IMR-90 (cell line): ENCODE measurements at regions not wholly inside any gene's neighbourhood (a gene's known extent, or its start where the extent isn't known, plus 50 kb on each side); places are given as distances from the start of the nearest gene placed in this dataset.

Source experiments
- ATAC-seq: fragments of 200-7000 bp; cut with Tn5 transposase; 2 replicates; pipeline ENCODE4 v1.9.1; 2020; ENCODE audit warnings: low read depth, mild to moderate bottlenecking, moderate library complexity
- BruUV-seq: library from RNA; stranded (reverse); fragments of 400-500 nt; replicated peaks from 2 replicates; lab custom pipeline; 2021; lab: Mats Ljungman, UMichigan
- CTCF ChIA-PET: fragments of 300-600 bp; formaldehyde crosslinking; extraction: SDS; loops from one replicate; lab custom pipeline; 2021; ENCODE audit warnings: antibody characterized with exemption; lab: Yijun Ruan, JAX
- POLR2A ChIA-PET: fragments of 300-600 bp; sonication (Branson Sonifier 250); formaldehyde crosslinking; loops from one replicate; lab custom pipeline; 2022; ENCODE audit warnings: antibody characterized with exemption; ENCODE audit not compliant: unreplicated experiment; lab: Charles Lee
- DNase-seq: peaks from one replicate; pipeline ENCODE4 v3.0.0; 2013
- H2AFZ ChIP-seq: replicated peaks from 2 replicates; pipeline ENCODE3; 2013; ENCODE audit warnings: low read length, mild to moderate bottlenecking; ENCODE audit not compliant: poor library complexity
- H2AK5ac ChIP-seq: 2 replicates; pipeline ENCODE4 v1.6.1; 2013; ENCODE audit warnings: low read depth, low read length, inconsistent platforms
- H2AK9ac ChIP-seq: replicated peaks from 2 replicates; pipeline ENCODE3; 2013; ENCODE audit warnings: mild to moderate bottlenecking, low read depth, low read length, moderate library complexity; ENCODE audit not compliant: poor library complexity
- H2BK120ac ChIP-seq: 2 replicates; pipeline ENCODE4 v1.6.1; 2013; ENCODE audit warnings: low read depth, low read length, inconsistent platforms
- H2BK15ac ChIP-seq: 3 replicates; pipeline ENCODE4 v1.6.1; 2013; ENCODE audit warnings: low read depth, low read length, inconsistent platforms
- H2BK20ac ChIP-seq: 2 replicates; pipeline ENCODE4 v1.6.1; 2013; ENCODE audit warnings: low read depth, mild to moderate bottlenecking, inconsistent platforms, low read length, moderate library complexity
- H2BK5ac ChIP-seq: 2 replicates; pipeline ENCODE4 v1.6.1; 2013; ENCODE audit warnings: mild to moderate bottlenecking, low read depth, low read length, inconsistent platforms; ENCODE audit not compliant: poor library complexity, severe bottlenecking
- H3K14ac ChIP-seq: replicated peaks from 2 replicates; pipeline ENCODE4 v1.6.1; 2013; ENCODE audit warnings: low read depth, low read length, inconsistent platforms
- H3K18ac ChIP-seq: 2 replicates; pipeline ENCODE4 v1.6.1; 2013; ENCODE audit warnings: low read depth, low read length, control low read depth
- H3K23ac ChIP-seq: 2 replicates; pipeline ENCODE4 v1.6.1; 2013; ENCODE audit warnings: low read depth, low read length, inconsistent platforms
- H3K27ac ChIP-seq: 2 replicates; pipeline ENCODE4 v1.5.1; 2013; ENCODE audit warnings: mild to moderate bottlenecking, control low read depth, low read length; ENCODE audit not compliant: insufficient read depth
- H3K27me3 ChIP-seq: 2 replicates; pipeline ENCODE4 v1.6.1; 2013; ENCODE audit warnings: low read length; ENCODE audit not compliant: control insufficient read depth, insufficient read depth
- H3K36me3 ChIP-seq: 2 replicates; pipeline ENCODE4 v1.6.1; 2013; ENCODE audit warnings: low read length, mixed read lengths; ENCODE audit not compliant: control insufficient read depth, insufficient read depth
- H3K4ac ChIP-seq: 2 replicates; pipeline ENCODE4 v1.6.1; 2013; ENCODE audit warnings: low read depth, low read length, inconsistent platforms
- H3K4me1 ChIP-seq: 2 replicates; pipeline ENCODE4 v1.6.1; 2013; ENCODE audit warnings: low read length, mixed read lengths; ENCODE audit not compliant: control insufficient read depth, insufficient read depth
- H3K4me2 ChIP-seq: 2 replicates; pipeline ENCODE4 v1.6.1; 2013; ENCODE audit warnings: low read depth, mild to moderate bottlenecking, control low read depth, low read length, moderate library complexity
- H3K4me3 ChIP-seq: 2 replicates; pipeline ENCODE4 v1.5.1; 2013; ENCODE audit warnings: low read depth, mild to moderate bottlenecking, control low read depth, low read length, moderate library complexity; ENCODE audit not compliant: insufficient read depth
- H3K56ac ChIP-seq: 2 replicates; pipeline ENCODE4 v1.6.1; 2013; ENCODE audit warnings: low read length, inconsistent platforms; ENCODE audit not compliant: insufficient read depth; ENCODE audit errors: extremely low read depth
- H3K79me1 ChIP-seq, 2 experiments: 2 replicates each; pipeline ENCODE4 v1.6.1; 2013; ENCODE audit warnings: low read length in 2 of 2, inconsistent platforms in 1 of 2, low read depth in 1 of 2
- H3K9ac ChIP-seq: 2 replicates; pipeline ENCODE4 v1.6.1; 2013; ENCODE audit warnings: low read depth, low read length, control low read depth
- H3K9me1 ChIP-seq: 2 replicates; pipeline ENCODE4 v1.6.1; 2013; ENCODE audit warnings: low read length, inconsistent platforms; ENCODE audit not compliant: insufficient read depth
- H3K9me3 ChIP-seq: 2 replicates; pipeline ENCODE4 v1.6.1; 2013; ENCODE audit warnings: low read length; ENCODE audit not compliant: control insufficient read depth, insufficient read depth
- H4K20me1 ChIP-seq: 2 replicates; pipeline ENCODE4 v1.6.1; 2013; ENCODE audit warnings: low read length, inconsistent platforms; ENCODE audit not compliant: insufficient read depth
- H4K5ac ChIP-seq: 2 replicates; pipeline ENCODE4 v1.6.1; 2013; ENCODE audit warnings: mild to moderate bottlenecking, low read depth, low read length, control low read depth
- H4K8ac ChIP-seq, 2 experiments: 2 replicates each; pipeline ENCODE4 v1.6.1; 2013; ENCODE audit warnings: low read depth in 2 of 2, low read length in 2 of 2, control low read depth in 1 of 2, inconsistent platforms in 1 of 2
- H4K91ac ChIP-seq: 2 replicates; pipeline ENCODE4 v1.6.1; 2013; ENCODE audit warnings: low read depth, low read length, inconsistent platforms; ENCODE audit not compliant: insufficient read depth
- BHLHE40 ChIP-seq: fragments of 150-350 bp; IDR thresholded peaks from 2 replicates; pipeline ENCODE4 v1.6.1; 2016; ENCODE audit warnings: mild to moderate bottlenecking, low read depth, low read length
- CEBPB ChIP-seq: IDR thresholded peaks from 2 replicates; pipeline ENCODE4 v1.6.1; 2012; ENCODE audit warnings: low read depth, low read length, improper control_type of control experiment
- CHD1 ChIP-seq: IDR thresholded peaks from 2 replicates; pipeline ENCODE4 v1.6.1; 2012; ENCODE audit warnings: low read depth, low read length, improper control_type of control experiment
- ELK1 ChIP-seq: fragments of 150-350 bp; IDR thresholded peaks from 2 replicates; pipeline ENCODE4 v1.6.1; 2016; ENCODE audit warnings: low read depth, mild to moderate bottlenecking, low read length, moderate library complexity, borderline replicate concordance
- FOS ChIP-seq: fragments of 150-350 bp; IDR thresholded peaks from 2 replicates; pipeline ENCODE4 v1.6.1; 2016; ENCODE audit warnings: low read depth, low read length
- MAFK ChIP-seq: IDR thresholded peaks from 2 replicates; pipeline ENCODE4 v1.6.1; 2012; ENCODE audit warnings: low read depth, low read length, improper control_type of control experiment
- MAZ ChIP-seq: IDR thresholded peaks from 2 replicates; pipeline ENCODE4 v1.6.1; 2012; ENCODE audit warnings: low read depth, mild to moderate bottlenecking, low read length, improper control_type of control experiment, moderate library complexity, borderline replicate concordance
- MXI1 ChIP-seq: IDR thresholded peaks from 2 replicates; pipeline ENCODE4 v1.6.1; 2012; ENCODE audit warnings: low read depth, mild to moderate bottlenecking, low read length, moderate library complexity, borderline replicate concordance
- NFE2L2 ChIP-seq: fragments of 150-350 bp; IDR thresholded peaks from 2 replicates; pipeline ENCODE4 v1.6.1; 2016; ENCODE audit warnings: low read depth, mild to moderate bottlenecking, low read length
- POLR2A ChIP-seq: IDR thresholded peaks from 2 replicates; pipeline ENCODE4 v1.6.1; 2012; ENCODE audit warnings: mild to moderate bottlenecking, low read depth, low read length
- RAD21 ChIP-seq: IDR thresholded peaks from 2 replicates; pipeline ENCODE4 v1.6.1; 2012; ENCODE audit warnings: low read length, improper control_type of control experiment
- RCOR1 ChIP-seq: IDR thresholded peaks from 2 replicates; pipeline ENCODE4 v1.6.1; 2012; ENCODE audit warnings: mild to moderate bottlenecking, low read length, improper control_type of control experiment; ENCODE audit not compliant: insufficient replicate concordance
- RFX5 ChIP-seq: IDR thresholded peaks from 2 replicates; pipeline ENCODE4 v1.8.0; 2012; ENCODE audit warnings: low read depth, mild to moderate bottlenecking, low read length, moderate library complexity
- USF2 ChIP-seq: fragments of 150-350 bp; IDR thresholded peaks from 2 replicates; pipeline ENCODE4 v1.6.1; 2017; ENCODE audit warnings: mild to moderate bottlenecking, antibody characterized with exemption, low read length, low read depth
- WGBS, 2 experiments: methylation state at CpG; one replicate each; pipeline versions ENCODE4 v1.1.5 to v1.1.7; 2013; ENCODE audit warnings: missing lambda C conversion rate in 2 of 2; ENCODE audit not compliant: insufficient read length in 1 of 2; ENCODE audit errors: extremely low coverage in 2 of 2; 5-methylcytosine and 5-hydroxymethylcytosine counted together
- dilution Hi-C: fragments of 300-500 bp; cut with HindIII; formaldehyde crosslinking; loops from one replicate; pipeline ENCODE4 v1.14.3; 2018; ENCODE audit warnings: low sequenced_read_pairs; ENCODE audit not compliant: unreplicated experiment
- in situ Hi-C: fragments of 300-500 bp; cut with MboI; formaldehyde crosslinking; loops from 3 replicates; pipeline ENCODE4 v1.14.3; 2019; ENCODE audit warnings: low sequenced_read_pairs, inconsistent platforms, mixed read lengths
- intact Hi-C: fragments of 100-400 bp; cut with micrococcal nuclease; formaldehyde crosslinking; loops from 2 replicates; pipeline ENCODE4 v1.10.0; 2022
- TF ChIP-seq, protein P1 (sequence below): conservative IDR thresholded peaks from 2 replicates; pipeline ENCODE4 v1.5.1; 2012; ENCODE audit warnings: mild to moderate bottlenecking, low read depth, low read length, improper control_type of control experiment

DNA sequence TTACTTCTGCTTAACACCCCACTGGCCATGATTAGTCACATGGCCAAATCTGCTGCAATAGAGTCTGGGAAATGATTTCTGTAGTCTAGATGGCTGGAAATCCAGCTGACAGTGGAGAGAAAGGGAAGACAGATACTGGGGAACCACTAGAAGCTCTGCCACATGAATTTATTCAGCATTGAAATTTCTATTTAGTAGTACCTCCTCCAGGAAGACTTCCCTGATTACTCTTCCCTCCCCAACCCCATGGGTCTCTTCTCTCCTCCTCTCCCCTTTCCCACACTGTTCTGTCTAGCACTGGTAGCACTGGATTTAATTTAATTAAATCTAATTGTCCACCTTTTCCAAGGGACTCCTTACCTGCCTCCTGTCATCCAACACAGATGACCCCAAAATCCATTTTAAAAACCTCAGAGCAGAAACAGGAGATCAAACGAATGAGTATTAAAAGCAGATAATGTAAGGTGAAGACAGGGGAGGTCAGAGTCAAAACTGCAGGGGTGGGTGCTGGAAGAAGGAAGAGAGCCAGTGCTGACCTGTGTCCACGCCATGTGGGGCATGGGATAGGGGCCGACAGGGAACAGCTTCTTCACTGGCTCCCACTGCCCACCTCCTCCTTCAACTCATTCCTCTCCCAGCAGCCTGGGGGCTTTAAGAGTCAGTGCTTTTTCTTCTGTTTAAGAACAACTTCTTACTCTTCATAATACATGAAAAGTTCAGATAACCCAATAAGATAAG is 169.2 kb upstream of the HS6ST1 start:
- no peak overlapping the region for H3K4me2 ChIP-seq

More for the DNA sequence above, 169.2 kb upstream of the HS6ST1 start:
- Histone ChIP-seq H3K27ac (no peak overlapping the region), H4K5ac (no peak overlapping the region), H3K9me1 (no peaks in the 10 kb centered on the region), H4K8ac (no peak overlapping the region), H2BK20ac (no peak overlapping the region), H3K4me3 (no peak overlapping the region), H3K56ac (no peak overlapping the region), H3K36me3 (no peaks in the 10 kb centered on the region), H3K9me3 (peaks cover 4% of the 10 kb centered on the region; the same call in 1 of the 2 replicates), H4K20me1 (no peaks in the 10 kb centered on the region), H3K4me1 (no peaks in the 10 kb centered on the region), H2AK9ac (no peak overlapping the region), H4K91ac (no peak overlapping the region), H3K79me1 (no peaks in the 10 kb centered on the region), H2BK5ac (no peak overlapping the region), H2AK5ac (no peak overlapping the region), H3K23ac (no peak overlapping the region), H3K18ac (no peak overlapping the region), H3K9ac (no peak overlapping the region), H3K4ac (no peak overlapping the region), H3K14ac (no peak overlapping the region), H2BK15ac (no peak overlapping the region), H3K27me3 (peaks cover 15% of the 10 kb centered on the region), H2AFZ (no peak overlapping the region), H2BK120ac (no peak overlapping the region)
- POLR2A ChIA-PET = no interaction called here
- no peak for TF ChIP-seq FOS
- TF ChIP-seq MAFK = no peak
- no peak for TF ChIP-seq USF2
- no peak for TF ChIP-seq MXI1
- TF ChIP-seq CHD1 = no peak
- no peak for TF ChIP-seq MAZ
- no peak for TF ChIP-seq NFE2L2
- no peak for TF ChIP-seq RFX5
- TF ChIP-seq CEBPB = no peak
- no peak for TF ChIP-seq RCOR1
- TF ChIP-seq, protein P1, sequence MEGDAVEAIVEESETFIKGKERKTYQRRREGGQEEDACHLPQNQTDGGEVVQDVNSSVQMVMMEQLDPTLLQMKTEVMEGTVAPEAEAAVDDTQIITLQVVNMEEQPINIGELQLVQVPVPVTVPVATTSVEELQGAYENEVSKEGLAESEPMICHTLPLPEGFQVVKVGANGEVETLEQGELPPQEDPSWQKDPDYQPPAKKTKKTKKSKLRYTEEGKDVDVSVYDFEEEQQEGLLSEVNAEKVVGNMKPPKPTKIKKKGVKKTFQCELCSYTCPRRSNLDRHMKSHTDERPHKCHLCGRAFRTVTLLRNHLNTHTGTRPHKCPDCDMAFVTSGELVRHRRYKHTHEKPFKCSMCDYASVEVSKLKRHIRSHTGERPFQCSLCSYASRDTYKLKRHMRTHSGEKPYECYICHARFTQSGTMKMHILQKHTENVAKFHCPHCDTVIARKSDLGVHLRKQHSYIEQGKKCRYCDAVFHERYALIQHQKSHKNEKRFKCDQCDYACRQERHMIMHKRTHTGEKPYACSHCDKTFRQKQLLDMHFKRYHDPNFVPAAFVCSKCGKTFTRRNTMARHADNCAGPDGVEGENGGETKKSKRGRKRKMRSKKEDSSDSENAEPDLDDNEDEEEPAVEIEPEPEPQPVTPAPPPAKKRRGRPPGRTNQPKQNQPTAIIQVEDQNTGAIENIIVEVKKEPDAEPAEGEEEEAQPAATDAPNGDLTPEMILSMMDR = no peak
- no peak for TF ChIP-seq RAD21
- TF ChIP-seq ELK1 = no peak
- TF ChIP-seq POLR2A = no peak
- no peak for TF ChIP-seq BHLHE40
- intact Hi-C loops (no loop called here), dilution Hi-C loops (no loop called here), in situ Hi-C loops (no loop called here)
- DNase-seq (no peak), ATAC-seq (no peak)
- BruUV-seq = no TSS peak
- CTCF ChIA-PET = no interaction called here
- WGBS, 2 experiments = 40% methylated on average over 1 of the region's 3 CpGs; no CpG with 5 or more reads in 1 of the 2 experiments
